Activated CD4-positive, alpha-beta T cell treated with anti-CD3 and anti-CD28 coated beads, Interleukin-2, amount 10 ng/mL, durations not matched to agents 7 days and 5 days (primary cell): ENCODE measurements at regions not wholly inside any gene's neighbourhood (a gene's known extent, or its start where the extent isn't known, plus 50 kb on each side); places are given as distances from the start of the nearest gene placed in this dataset.

Source experiments
- CTCF ChIA-PET: fragments of 350-600 bp; sonication (Branson Sonifier 250); formaldehyde crosslinking; loops from one replicate; lab custom pipeline; 2021; ENCODE audit warnings: antibody characterized with exemption; lab: Charles Lee
- POLR2A ChIA-PET: fragments of 350-600 bp; sonication (Branson Sonifier 250); formaldehyde crosslinking; loops from one replicate; lab custom pipeline; 2021; ENCODE audit warnings: antibody characterized with exemption; lab: Charles Lee
- DNase-seq: peaks from one replicate; pipeline ENCODE4 v3.0.0-alpha.2; 2020
- H3K27ac Mint-ChIP-seq: one replicate; pipeline ENCODE4 v1.8.0; 2021; ENCODE audit warnings: mild to moderate bottlenecking, moderate library complexity, mixed read lengths
- H3K27me3 Mint-ChIP-seq: one replicate; pipeline ENCODE4 v1.8.0; 2021; ENCODE audit warnings: mixed read lengths
- H3K36me3 Mint-ChIP-seq: one replicate; pipeline ENCODE4 v1.8.0; 2021; ENCODE audit warnings: low read depth, mixed read lengths
- H3K4me1 Mint-ChIP-seq: one replicate; pipeline ENCODE4 v1.8.0; 2021; ENCODE audit warnings: mixed read lengths
- H3K4me3 Mint-ChIP-seq: one replicate; pipeline ENCODE4 v1.8.0; 2021; ENCODE audit warnings: mild to moderate bottlenecking, moderate library complexity, mixed read lengths
- H3K9me3 Mint-ChIP-seq: one replicate; pipeline ENCODE4 v1.8.0; 2021; ENCODE audit warnings: mixed read lengths

DNA sequence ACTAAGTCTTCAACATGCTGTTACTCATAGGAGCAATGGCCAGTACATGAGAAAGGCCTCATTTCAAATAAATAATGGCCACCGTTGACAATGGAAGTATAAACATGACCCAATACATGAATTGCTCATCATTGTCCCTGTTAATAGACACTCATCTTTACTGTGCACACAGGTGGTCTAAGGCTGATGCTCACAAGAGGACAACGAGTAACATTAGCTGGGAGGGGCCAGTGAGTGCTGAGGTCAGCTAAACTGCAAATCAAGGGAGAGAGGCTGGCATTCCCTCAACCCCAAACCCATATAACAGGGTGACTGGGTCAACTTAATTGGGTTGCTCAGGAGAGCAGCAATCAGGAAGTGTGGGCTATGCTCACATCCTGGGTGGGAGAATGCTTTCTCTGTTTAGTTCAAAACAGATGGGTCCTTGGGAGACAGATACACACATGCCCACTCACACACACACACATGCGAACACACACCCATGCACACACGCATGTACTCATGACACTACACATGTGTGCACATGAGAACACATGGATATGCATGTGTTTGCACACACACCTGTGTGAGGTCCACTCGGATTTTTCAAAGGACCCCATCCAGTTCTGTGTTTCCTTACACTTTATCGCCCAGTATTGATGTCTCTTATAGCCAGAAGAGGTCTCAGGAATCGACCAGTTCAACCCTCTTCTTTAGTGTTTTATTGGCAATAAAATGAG is 172.0 kb downstream of the INHBB start:
- POLR2A ChIA-PET, result no interaction called here
- no peak overlapping the region for H3K4me3 Mint-ChIP-seq
- peaks cover 14% of the 10 kb centered on the region for H3K27me3 Mint-ChIP-seq
- H3K9me3 Mint-ChIP-seq, result no peaks in the 10 kb centered on the region
- H3K36me3 Mint-ChIP-seq, result no peaks in the 10 kb centered on the region
- H3K4me1 Mint-ChIP-seq, result no peaks in the 10 kb centered on the region
- CTCF ChIA-PET, result interaction anchor here (1.2 kb wide), 1 partner anchor 12 kb away, joined by 3 read pairs; no protein-coding TSS in a partner anchor
- DNase-seq, result no peak
- H3K27ac Mint-ChIP-seq, result no peak overlapping the region

DNA sequence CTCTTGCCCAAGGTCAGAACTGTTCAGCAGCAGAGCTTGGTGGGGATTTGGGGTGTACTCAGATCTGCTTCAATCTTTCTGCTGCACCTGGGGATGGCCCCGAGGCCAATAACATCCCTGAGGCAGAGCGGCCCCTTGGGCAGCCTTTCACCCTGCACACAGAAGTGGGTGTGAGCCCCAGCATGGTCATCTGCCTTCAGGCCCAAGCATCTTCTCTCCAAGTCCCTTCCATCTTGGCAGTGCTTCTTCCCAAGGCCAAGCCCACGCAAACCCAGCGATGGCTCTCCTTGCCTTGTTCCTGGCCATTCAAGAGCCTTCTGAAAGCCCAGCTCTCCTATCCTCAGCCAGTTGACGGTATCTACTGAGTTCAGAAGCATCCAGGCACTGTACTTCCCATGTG is 172.9 kb downstream of the INHBB start:
- Mint-ChIP-seq H3K36me3 (no peaks in the 10 kb centered on the region), H3K4me3 (no peak overlapping the region), H3K27me3 (peaks cover 14% of the 10 kb centered on the region), H3K4me1 (no peaks in the 10 kb centered on the region), H3K9me3 (no peaks in the 10 kb centered on the region), H3K27ac (no peak overlapping the region)
- ChIA-PET POLR2A (no interaction called here), CTCF (no interaction called here)
- DNase-seq, result no peak

DNA sequence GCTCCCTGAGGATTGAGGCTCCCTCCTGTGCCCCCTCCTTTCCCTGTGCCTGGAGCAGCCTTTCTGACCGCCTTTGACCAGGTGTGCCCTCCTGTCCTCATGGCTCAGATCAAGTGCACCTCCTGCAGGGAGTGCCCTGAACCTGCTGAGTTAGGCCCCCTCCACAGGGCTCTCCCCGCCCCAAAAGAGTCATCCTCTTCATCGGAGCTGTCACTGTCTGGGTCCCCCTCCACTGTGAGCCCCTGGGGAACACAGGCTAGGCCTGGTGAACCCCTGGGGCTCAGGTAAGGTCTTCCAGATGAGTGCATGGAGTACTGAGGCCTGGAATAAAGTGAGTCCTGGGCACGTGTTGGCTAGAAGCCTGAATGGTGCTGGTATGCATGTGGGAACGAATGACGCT is 173.5 kb downstream of the INHBB start:
- H3K36me3 Mint-ChIP-seq, result no peaks in the 10 kb centered on the region
- ChIA-PET POLR2A (no interaction called here), CTCF (no interaction called here)
- no peaks in the 10 kb centered on the region for H3K9me3 Mint-ChIP-seq
- peaks cover 14% of the 10 kb centered on the region for H3K27me3 Mint-ChIP-seq
- H3K4me1 Mint-ChIP-seq, result no peaks in the 10 kb centered on the region
- DNase-seq, result no peak
- H3K4me3 Mint-ChIP-seq, result no peak overlapping the region
- H3K27ac Mint-ChIP-seq, result no peak overlapping the region

DNA sequence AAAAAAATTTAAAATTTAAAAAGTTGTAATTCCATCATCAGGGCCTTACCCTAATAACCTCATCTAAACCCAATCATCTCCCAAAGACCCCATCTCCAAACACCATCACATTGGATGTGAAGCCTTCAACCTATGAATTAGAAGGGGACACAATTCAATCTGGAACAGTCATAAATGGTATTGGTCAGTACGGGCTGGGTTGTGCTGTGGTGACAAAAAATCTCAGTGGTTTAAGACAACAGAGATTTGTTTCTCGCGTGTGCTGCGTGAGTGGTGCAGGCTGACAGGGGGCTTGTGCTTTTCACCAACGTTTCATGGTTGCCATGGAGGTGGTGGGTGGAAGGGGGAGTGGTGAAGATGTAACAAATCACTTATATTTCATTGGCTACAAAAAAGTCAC is 174.5 kb downstream of the INHBB start:
- Mint-ChIP-seq H3K27me3 (peaks cover 14% of the 10 kb centered on the region), H3K4me3 (no peak overlapping the region), H3K9me3 (no peaks in the 10 kb centered on the region), H3K4me1 (no peaks in the 10 kb centered on the region), H3K27ac (no peak overlapping the region), H3K36me3 (no peaks in the 10 kb centered on the region)
- CTCF ChIA-PET, result interaction anchor here (0.8 kb wide), 1 partner anchor 207 kb away, joined by 3 read pairs; no protein-coding TSS in a partner anchor
- no peak for DNase-seq
- POLR2A ChIA-PET, result no interaction called here

DNA sequence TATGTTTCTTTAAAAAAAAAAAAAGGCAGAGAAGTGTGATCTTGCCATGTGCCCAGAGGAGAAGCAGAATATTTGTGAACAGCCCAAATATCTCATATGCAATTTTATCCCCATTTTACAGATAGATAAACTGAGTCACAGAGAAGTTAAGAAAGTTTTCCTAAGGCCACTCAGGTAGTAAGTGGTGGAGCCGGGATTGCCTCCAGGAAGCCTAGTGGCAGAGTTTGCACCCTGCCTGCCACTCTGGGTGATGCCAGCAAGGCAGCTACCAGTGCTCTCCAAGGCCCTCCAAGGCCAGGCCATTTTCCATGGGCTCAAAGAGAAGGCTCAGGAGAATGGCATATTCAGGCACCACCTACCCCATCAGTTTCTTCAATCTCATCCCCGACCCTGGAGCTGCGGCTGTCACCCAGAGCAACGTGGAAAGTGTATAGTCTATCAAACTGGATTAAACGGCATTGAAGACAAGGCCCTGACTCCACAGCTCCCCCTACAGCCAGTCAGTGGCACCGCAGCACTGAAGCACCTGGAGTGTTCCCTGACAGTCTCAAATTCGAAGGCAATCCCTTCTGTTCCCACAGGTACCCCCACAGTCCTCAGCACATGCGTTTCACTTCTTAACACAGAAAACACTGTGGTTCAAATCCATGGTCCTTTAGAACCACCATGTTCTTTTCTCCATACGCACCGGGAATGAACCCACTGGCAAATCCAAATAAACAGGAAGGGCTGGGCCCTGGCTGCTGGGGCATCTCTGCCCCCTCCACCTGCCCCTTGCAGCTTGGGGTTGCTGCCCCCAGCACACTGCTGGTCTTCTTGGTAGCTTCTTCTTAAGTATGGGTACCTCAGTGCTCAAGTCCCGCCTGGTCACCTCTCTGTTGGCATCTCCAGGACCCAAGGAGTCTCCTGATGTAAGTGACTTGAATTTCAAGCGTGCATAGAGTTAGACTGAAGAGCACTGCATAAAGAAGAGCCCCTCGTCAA is 175.3 kb downstream of the INHBB start:
- ChIA-PET CTCF (interaction anchor here (0.6 to 1.4 kb wide), 3 partner anchors 34 to 481 kb away, joined by 3 read pairs; no protein-coding TSS in a partner anchor), POLR2A (no interaction called here)
- Mint-ChIP-seq H3K36me3 (no peaks in the 10 kb centered on the region), H3K27ac (no peak overlapping the region), H3K9me3 (no peaks in the 10 kb centered on the region), H3K27me3 (peaks cover 14% of the 10 kb centered on the region), H3K4me3 (no peak overlapping the region), H3K4me1 (no peaks in the 10 kb centered on the region)
- peak; percentile 40 for DNase-seq

DNA sequence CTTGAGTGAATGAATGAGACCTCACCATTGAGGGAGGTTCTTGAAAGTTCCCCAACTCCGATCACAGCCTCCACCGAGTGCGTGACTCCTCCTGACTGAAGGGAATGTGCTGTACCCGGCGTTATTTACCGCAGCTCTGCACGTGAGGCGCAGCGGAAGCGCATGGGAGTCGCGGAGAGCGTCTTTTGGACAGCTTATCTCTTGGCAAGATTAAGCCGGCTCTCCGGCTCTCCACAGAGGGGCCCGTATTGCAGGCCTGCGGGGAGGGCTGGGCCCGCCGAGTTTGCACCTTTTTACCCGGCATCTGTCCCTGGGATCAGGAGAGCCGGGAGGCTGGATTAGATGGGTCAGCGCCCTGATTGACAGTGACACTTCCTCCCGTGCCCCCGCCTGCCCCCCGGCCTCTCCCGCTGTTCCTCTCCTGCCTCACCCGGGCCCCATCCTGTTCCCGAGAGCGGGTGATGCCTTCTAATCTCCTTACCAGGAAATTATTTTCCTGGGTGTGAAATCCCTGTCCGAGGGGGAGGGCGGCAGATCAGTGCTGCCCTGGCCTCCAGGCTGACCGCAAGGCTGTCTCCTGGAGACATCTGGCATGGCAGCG is 176.3 kb downstream of the INHBB start:
- POLR2A ChIA-PET, result no interaction called here
- no peak overlapping the region for H3K27ac Mint-ChIP-seq
- CTCF ChIA-PET, result interaction anchor here (0.6 to 1.4 kb wide), 2 partner anchors 35 to 482 kb away, joined by 3 read pairs; no protein-coding TSS in a partner anchor

DNA sequence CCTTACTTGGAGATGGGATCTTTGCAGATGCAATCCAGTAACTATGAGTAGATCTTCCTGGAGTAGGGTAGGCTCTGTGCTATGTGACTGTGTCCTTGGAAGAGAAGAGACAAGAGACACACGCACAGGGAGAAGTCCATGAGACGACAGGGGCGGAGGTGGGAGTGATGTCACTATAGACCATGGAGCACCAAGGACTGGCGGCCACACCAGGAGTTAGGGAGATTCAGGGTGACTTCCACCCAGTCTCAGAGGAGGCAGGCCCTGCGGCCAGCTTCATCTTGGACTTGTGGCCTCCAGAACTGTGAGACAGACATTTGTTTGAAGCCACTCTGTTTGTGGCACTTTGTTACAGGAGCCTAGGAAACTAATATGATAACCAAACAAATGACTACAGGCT is 177.8 kb downstream of the INHBB start:
- Mint-ChIP-seq H3K27ac (no peak overlapping the region), H3K36me3 (no peaks in the 10 kb centered on the region), H3K27me3 (peaks cover 12% of the 10 kb centered on the region), H3K4me1 (no peaks in the 10 kb centered on the region), H3K4me3 (no peak overlapping the region), H3K9me3 (no peaks in the 10 kb centered on the region)
- ChIA-PET POLR2A (no interaction called here), CTCF (no interaction called here)
- no peak for DNase-seq

More for the DNA sequence above, 176.3 kb downstream of the INHBB start:
- H3K27me3 Mint-ChIP-seq, result peaks cover 12% of the 10 kb centered on the region
- no peak for DNase-seq
- no peaks in the 10 kb centered on the region for H3K9me3 Mint-ChIP-seq
- no peak overlapping the region for H3K4me3 Mint-ChIP-seq
- H3K36me3 Mint-ChIP-seq, result no peaks in the 10 kb centered on the region
- no peaks in the 10 kb centered on the region for H3K4me1 Mint-ChIP-seq

DNA sequence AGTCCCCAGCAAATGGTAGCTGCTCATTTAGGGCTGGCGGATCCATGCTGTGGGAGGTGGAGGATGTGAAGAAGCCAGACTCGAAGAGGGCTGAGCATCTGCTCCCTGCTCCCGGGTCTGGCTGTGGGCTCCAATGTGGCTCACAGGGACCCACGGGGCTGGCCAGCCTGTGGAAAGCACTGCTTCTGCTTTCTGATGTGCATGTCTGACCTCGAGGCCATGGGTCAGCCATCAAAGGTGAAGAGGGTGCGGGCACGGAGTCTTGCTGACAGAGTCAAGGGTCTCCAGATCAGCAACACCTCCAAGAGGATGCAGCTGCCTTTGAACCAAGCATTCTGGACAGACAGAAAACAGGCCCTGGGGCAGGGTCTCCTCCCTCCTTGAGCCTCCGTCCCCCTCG is 178.2 kb downstream of the INHBB start:
- H3K4me3 Mint-ChIP-seq, result no peak overlapping the region
- H3K9me3 Mint-ChIP-seq, result no peaks in the 10 kb centered on the region
- POLR2A ChIA-PET, result no interaction called here
- peaks cover 12% of the 10 kb centered on the region for H3K27me3 Mint-ChIP-seq
- H3K4me1 Mint-ChIP-seq, result no peaks in the 10 kb centered on the region
- DNase-seq, result no peak
- H3K27ac Mint-ChIP-seq, result no peak overlapping the region
- CTCF ChIA-PET, result no interaction called here
- H3K36me3 Mint-ChIP-seq, result no peaks in the 10 kb centered on the region

DNA sequence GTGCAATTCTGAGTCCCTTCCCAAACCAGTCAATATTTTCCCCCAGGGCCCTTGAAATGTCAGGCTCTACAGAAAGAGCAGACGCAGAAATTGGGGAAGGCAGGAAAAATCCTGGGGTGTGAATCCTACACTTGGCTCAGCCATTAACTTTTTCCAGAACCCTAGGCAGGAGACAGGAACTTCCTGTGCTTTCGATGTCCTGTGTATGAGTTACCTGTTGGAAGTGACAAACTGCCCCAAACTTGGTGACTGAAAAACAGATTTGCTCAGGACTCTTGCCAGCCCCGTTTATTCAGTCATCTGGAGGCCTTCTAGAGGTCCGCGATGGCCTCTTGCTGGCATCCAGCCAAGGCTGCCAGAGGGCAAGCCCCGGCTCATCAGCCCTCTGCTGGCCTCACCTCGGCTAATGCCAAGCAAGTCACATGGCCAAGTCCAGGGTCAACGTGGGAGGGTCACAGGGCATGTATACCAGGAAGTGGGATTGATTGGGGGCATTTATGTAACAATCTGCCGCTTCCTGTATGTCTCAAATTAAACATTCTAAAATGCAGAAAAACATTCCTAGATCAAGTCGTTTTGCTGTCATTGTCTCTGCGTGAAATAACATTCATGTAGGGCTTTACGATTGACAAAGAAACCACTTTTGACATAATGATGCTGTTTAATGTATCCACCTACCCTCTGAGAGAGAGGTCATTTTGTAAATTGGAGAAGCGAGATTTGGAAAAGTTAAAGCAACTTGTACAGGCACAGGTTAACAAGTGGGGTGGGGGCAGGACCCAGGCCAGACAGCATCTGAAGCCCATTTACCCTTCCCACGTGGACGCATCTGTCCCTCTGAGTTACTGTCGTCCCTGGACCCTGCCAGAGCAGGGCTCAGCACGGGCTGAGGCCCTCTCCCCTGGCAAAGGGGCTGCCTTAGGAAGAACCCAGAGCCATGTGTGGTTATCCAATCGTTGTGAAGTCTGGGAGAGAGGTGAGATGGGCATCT is 179.4 kb downstream of the INHBB start:
- no peaks in the 10 kb centered on the region for H3K4me1 Mint-ChIP-seq
- ChIA-PET POLR2A (no interaction called here), CTCF (no interaction called here)
- no peak for DNase-seq
- H3K27ac Mint-ChIP-seq, result no peak overlapping the region
- H3K36me3 Mint-ChIP-seq, result no peaks in the 10 kb centered on the region
- no peaks in the 10 kb centered on the region for H3K9me3 Mint-ChIP-seq
- no peak overlapping the region for H3K4me3 Mint-ChIP-seq
- peaks cover 12% of the 10 kb centered on the region for H3K27me3 Mint-ChIP-seq

DNA sequence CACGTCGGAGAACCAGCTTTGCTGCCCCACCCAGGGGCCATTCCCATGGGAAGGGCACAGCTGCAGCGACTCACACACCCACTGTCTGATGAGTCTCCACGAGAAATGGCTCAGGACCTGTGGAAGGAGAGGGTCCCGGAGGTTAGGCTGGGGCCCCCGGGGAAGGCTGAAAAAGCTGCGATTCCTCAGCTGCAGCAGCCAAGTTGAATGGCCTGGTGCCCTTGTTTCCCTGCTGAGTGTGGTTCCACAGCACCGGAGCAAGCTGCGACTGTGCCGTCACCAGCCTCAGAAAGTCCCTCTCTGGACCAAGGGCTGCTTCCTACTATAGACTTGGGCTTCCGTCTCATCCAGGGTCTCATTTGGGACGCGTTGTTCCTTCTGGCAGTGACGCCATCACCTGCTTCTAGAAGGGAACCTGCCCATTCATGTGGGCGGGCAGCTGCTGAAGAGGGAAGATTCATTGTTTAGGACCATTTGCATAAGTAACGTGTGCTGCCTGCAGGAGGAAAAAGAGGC is 180.2 kb downstream of the INHBB start:
- ChIA-PET CTCF (no interaction called here), POLR2A (no interaction called here)
- Mint-ChIP-seq H3K27me3 (peaks cover 11% of the 10 kb centered on the region), H3K4me1 (no peaks in the 10 kb centered on the region), H3K4me3 (no peak overlapping the region), H3K27ac (no peak overlapping the region), H3K36me3 (no peaks in the 10 kb centered on the region), H3K9me3 (no peaks in the 10 kb centered on the region)
- DNase-seq, result no peak

DNA sequence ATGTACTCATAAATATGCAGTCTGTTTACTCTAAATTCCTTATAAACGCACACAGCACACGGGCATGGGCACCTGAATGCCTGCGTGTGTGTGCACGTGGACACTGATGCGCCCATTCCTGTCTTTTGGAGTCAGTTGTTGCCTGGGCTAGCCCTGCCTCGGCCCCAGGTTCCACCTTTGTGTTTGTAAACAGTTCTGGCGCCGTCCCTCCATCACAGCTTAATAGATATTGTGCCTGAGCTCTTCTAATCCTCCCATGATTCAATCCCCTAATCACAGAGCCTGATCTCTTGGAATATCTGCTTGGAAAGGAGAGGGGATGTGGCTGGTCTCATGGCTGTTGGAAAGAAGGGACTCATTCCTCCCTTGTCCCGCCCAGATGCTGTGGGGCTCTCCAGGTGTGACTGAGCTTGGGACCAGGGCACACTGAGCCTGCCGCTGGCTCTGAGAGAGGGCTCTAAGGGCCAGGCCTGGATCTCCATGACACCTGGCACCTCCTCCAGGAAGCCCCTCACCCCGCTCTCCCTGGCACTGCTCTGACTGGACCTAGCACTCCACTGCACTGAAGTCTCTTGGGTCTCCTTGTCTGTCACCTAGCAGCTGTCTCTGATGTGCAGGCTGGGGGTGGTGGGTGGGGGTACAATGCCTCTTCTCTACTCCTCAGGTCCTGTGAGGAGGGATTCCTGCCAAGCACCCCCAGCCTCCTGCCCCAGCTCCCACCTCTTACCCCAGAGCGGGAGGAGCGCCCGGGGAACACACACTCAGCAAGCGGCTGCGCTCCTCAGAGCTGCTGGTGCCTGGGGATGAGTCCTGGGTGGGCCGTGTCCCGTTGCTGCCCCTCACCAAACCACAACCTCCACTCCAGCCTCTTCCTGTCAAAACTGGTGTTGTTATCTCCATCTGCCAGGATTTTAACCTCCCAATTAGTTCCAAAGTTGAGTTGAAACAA is 181.3 kb downstream of the INHBB start:
- no peaks in the 10 kb centered on the region for H3K4me1 Mint-ChIP-seq
- no peak overlapping the region for H3K27ac Mint-ChIP-seq
- ChIA-PET CTCF (no interaction called here), POLR2A (no interaction called here)
- H3K4me3 Mint-ChIP-seq, result no peak overlapping the region
- H3K36me3 Mint-ChIP-seq, result no peaks in the 10 kb centered on the region
- no peak for DNase-seq
- no peaks in the 10 kb centered on the region for H3K9me3 Mint-ChIP-seq
- H3K27me3 Mint-ChIP-seq, result peaks cover 2% of the 10 kb centered on the region
